ENCODE measurements at regions not wholly inside any gene's neighbourhood (a gene's known extent, or its start where the extent isn't known, plus 50 kb on each side); places are given as distances from the start of the nearest gene placed in this dataset.
A peak's percentile ranks its signal among the peaks of the same experiment; 100 is the strongest.

DNA sequence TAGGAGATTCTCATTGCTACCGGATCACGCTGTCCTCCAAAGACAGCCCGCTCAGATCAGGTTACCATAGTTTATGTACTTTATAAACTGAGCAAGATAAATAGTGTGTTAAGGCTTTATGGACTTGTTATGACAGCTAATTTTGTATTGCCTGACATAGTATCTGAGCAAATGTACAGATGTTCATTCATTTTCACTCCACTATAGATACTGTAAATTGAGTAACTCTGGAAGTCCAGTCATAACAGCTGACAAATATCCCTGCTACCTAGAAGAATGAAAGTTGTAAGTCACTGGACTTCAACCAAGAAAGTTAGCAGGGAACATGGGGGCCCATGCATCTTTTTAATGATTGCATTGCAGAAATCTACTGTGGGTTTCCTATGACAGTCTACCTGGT is 292.4 kb upstream of the ADAMTS16 start:
- POLR2A ChIA-PET: no interaction called here
- CTCF ChIA-PET: no interaction called here
- no peak for DNase-seq (ENCODE audit: extremely low spot score)
- no peak for TF ChIP-seq ARNT (IDR thresholded peaks at IDR 0.05)
- TF ChIP-seq FOXK2 (IDR thresholded peaks at IDR 0.05): no peak
- TF ChIP-seq ZNF384 (IDR thresholded peaks at IDR 0.05): no peak

- ChIA-PET CTCF (no interaction called here), POLR2A (no interaction called here)
- TF ChIP-seq FOXA1 (IDR thresholded peaks at IDR 0.05) (no peak), BHLHE40 (IDR thresholded peaks at IDR 0.05; ENCODE audit: borderline replicate concordance) (no peak)
- no peak for DNase-seq (ENCODE audit: extremely low spot score)
Measured at GRCh38 chr5:4855036-4855435, 285.1 kb upstream of the ADAMTS16 start.

- CTCF ChIA-PET: no interaction called here
- POLR2A ChIA-PET: no interaction called here
- TF ChIP-seq TARDBP (IDR thresholded peaks at IDR 0.05) (no peak), FOXM1 (IDR thresholded peaks at IDR 0.05; ENCODE audit: borderline replicate concordance) (no peak), LEF1 (IDR thresholded peaks at IDR 0.05; ENCODE audit: borderline replicate concordance) (no peak), ARNT (IDR thresholded peaks at IDR 0.05) (no peak), CTBP1 (IDR thresholded peaks at IDR 0.05; ENCODE audit: borderline replicate concordance) (no peak), NFRKB (IDR thresholded peaks at IDR 0.05) (no peak), FOXK2 (IDR thresholded peaks at IDR 0.05) (no peak), ELF4 (IDR thresholded peaks at IDR 0.05) (no peak), HDGF (IDR thresholded peaks at IDR 0.05; ENCODE audit: borderline replicate concordance) (no peak), SUZ12 (IDR thresholded peaks at IDR 0.05) (no peak), BHLHE40 (IDR thresholded peaks at IDR 0.05; ENCODE audit: borderline replicate concordance) (no peak), FOXA1 (IDR thresholded peaks at IDR 0.05) (no peak), L3MBTL2 (conservative IDR thresholded peaks at IDR 0.05) (no peak), SP1 (IDR thresholded peaks at IDR 0.05) (no peak), ZNF384 (IDR thresholded peaks at IDR 0.05) (no peak), PKNOX1 (IDR thresholded peaks at IDR 0.05) (no peak)
- DNase-seq (ENCODE audit: extremely low spot score): no peak
Measured at GRCh38 chr5:4855880-4856279, 284.2 kb upstream of the ADAMTS16 start.

- no peak for DNase-seq (ENCODE audit: extremely low spot score)
- ChIA-PET POLR2A (no interaction called here), CTCF (no interaction called here)
- no peak for TF ChIP-seq LEF1 (IDR thresholded peaks at IDR 0.05; ENCODE audit: borderline replicate concordance)
- TF ChIP-seq ZNF384 (IDR thresholded peaks at IDR 0.05): no peak
- no peak for TF ChIP-seq NFRKB (IDR thresholded peaks at IDR 0.05)
- TF ChIP-seq BHLHE40 (IDR thresholded peaks at IDR 0.05; ENCODE audit: borderline replicate concordance): no peak
- TF ChIP-seq ELF4 (IDR thresholded peaks at IDR 0.05): no peak
- no peak for TF ChIP-seq ARNT (IDR thresholded peaks at IDR 0.05)
Measured at GRCh38 chr5:4857761-4858160, 282.4 kb upstream of the ADAMTS16 start.

DNA sequence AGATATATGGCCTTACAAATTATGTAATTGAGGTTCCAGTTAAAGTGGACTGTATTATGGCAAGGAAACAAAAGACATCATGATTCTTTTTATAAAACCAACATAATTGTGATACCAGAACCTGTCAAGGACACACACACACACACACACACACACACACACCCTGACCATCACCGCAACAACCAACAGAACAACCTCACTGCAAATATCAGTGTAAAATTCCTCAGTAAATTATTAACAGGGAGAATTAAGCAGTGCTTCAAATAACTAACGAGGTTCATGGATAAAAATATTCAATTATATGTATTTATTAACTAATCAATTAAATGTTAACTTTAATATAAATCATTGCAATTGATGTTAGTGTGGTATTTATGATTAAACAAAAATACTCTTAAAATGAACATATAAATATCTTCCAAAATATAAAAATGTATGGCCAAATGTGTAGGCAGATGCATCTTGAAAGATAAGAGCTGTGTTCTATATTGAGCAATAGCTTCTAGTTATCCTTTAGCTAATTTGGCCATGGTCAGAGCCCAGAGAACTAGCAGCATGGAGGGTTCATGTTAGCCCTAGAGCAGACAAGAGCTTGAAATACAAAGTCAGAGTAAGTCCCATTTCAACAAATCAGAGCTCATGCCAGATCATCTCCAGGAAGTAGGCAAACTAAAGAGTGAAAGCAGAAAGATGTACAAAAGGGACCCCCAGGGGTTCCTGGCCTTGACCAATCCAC is 280.5 kb upstream of the ADAMTS16 start:
- DNase-seq (ENCODE audit: extremely low spot score): no peak
- TF ChIP-seq FOXK2 (IDR thresholded peaks at IDR 0.05) (no peak), BHLHE40 (IDR thresholded peaks at IDR 0.05; ENCODE audit: borderline replicate concordance) (no peak), SUZ12 (IDR thresholded peaks at IDR 0.05) (no peak), CTBP1 (IDR thresholded peaks at IDR 0.05; ENCODE audit: borderline replicate concordance) (no peak), SP1 (IDR thresholded peaks at IDR 0.05) (no peak), L3MBTL2 (conservative IDR thresholded peaks at IDR 0.05) (no peak), ELF4 (IDR thresholded peaks at IDR 0.05) (no peak), TARDBP (IDR thresholded peaks at IDR 0.05) (no peak), FOXM1 (IDR thresholded peaks at IDR 0.05; ENCODE audit: borderline replicate concordance) (no peak), FOXA1 (IDR thresholded peaks at IDR 0.05) (no peak), HDGF (IDR thresholded peaks at IDR 0.05; ENCODE audit: borderline replicate concordance) (no peak), ZNF384 (IDR thresholded peaks at IDR 0.05) (no peak), PKNOX1 (IDR thresholded peaks at IDR 0.05) (no peak), LEF1 (IDR thresholded peaks at IDR 0.05; ENCODE audit: borderline replicate concordance) (no peak)
- CTCF ChIA-PET: interaction anchor here (0.7 kb wide), 1 partner anchor 12 kb away, joined by 3 read pairs; no protein-coding TSS in a partner anchor
- POLR2A ChIA-PET: no interaction called here

DNA sequence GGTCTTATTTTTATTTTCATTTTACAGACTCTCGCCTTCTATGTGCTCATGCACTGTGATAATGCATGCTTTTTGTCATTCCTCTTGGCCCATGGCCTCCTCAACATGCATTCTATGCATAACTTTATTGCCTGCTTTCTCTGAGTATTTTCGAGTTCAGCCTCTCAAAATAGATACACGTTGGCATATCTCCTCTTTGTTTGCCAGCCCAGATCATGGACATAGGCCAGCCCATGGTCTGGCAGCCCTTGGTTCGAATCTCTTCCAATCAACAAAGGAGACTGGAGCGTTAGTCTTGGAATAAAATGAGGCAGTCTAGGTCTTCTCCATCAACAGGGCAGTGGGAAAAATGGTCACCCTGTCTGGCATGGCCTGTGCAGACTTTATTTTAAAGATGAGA is 279.5 kb upstream of the ADAMTS16 start:
- DNase-seq (ENCODE audit: extremely low spot score): no peak
- CTCF ChIA-PET: interaction anchor here (1.0 kb wide), 1 partner anchor 561 kb away, joined by 3 read pairs; no protein-coding TSS in a partner anchor
- TF ChIP-seq ELF4 (IDR thresholded peaks at IDR 0.05) (no peak), NFRKB (IDR thresholded peaks at IDR 0.05) (no peak), CTBP1 (IDR thresholded peaks at IDR 0.05; ENCODE audit: borderline replicate concordance) (no peak), L3MBTL2 (conservative IDR thresholded peaks at IDR 0.05) (no peak), ARNT (IDR thresholded peaks at IDR 0.05) (no peak), FOXA1 (IDR thresholded peaks at IDR 0.05) (no peak), HDGF (IDR thresholded peaks at IDR 0.05; ENCODE audit: borderline replicate concordance) (no peak), LEF1 (IDR thresholded peaks at IDR 0.05; ENCODE audit: borderline replicate concordance) (no peak), BHLHE40 (IDR thresholded peaks at IDR 0.05; ENCODE audit: borderline replicate concordance) (no peak), FOXM1 (IDR thresholded peaks at IDR 0.05; ENCODE audit: borderline replicate concordance) (no peak), SP1 (IDR thresholded peaks at IDR 0.05) (no peak), SUZ12 (IDR thresholded peaks at IDR 0.05) (no peak)
- POLR2A ChIA-PET: no interaction called here

GRCh38 chr5:4862500-4862899 is 277.6 kb upstream of the ADAMTS16 start:
- TF ChIP-seq FOXK2 (IDR thresholded peaks at IDR 0.05) (no peak), FOXM1 (IDR thresholded peaks at IDR 0.05; ENCODE audit: borderline replicate concordance) (no peak), FOXA1 (IDR thresholded peaks at IDR 0.05) (no peak), BHLHE40 (IDR thresholded peaks at IDR 0.05; ENCODE audit: borderline replicate concordance) (no peak), L3MBTL2 (conservative IDR thresholded peaks at IDR 0.05) (no peak), TARDBP (IDR thresholded peaks at IDR 0.05) (no peak), ELF4 (IDR thresholded peaks at IDR 0.05) (no peak), SP1 (IDR thresholded peaks at IDR 0.05) (no peak), SUZ12 (IDR thresholded peaks at IDR 0.05) (no peak), ARNT (IDR thresholded peaks at IDR 0.05) (no peak), PKNOX1 (IDR thresholded peaks at IDR 0.05) (no peak), ZNF384 (IDR thresholded peaks at IDR 0.05) (no peak), CTBP1 (IDR thresholded peaks at IDR 0.05; ENCODE audit: borderline replicate concordance) (no peak), HDGF (IDR thresholded peaks at IDR 0.05; ENCODE audit: borderline replicate concordance) (no peak), LEF1 (IDR thresholded peaks at IDR 0.05; ENCODE audit: borderline replicate concordance) (no peak), NFRKB (IDR thresholded peaks at IDR 0.05) (no peak)
- ChIA-PET CTCF (interaction anchor here (0.7 to 1.5 kb wide), 3 partner anchors 9 to 287 kb away, joined by 3 to 4 read pairs (median 3); no protein-coding TSS in a partner anchor), POLR2A (no interaction called here)
- DNase-seq (ENCODE audit: extremely low spot score): peak; percentile 17

Measured in HEK293T (cell line).